NT2/D1 (cell line): ENCODE measurements at regions not wholly inside any gene's neighbourhood (a gene's known extent, or its start where the extent isn't known, plus 50 kb on each side); places are given as distances from the start of the nearest gene placed in this dataset.

ENCODE experiments used
- SUZ12 ChIP-seq: IDR thresholded peaks from 2 replicates; pipeline ENCODE4 v1.6.1; 2011; ENCODE audit not compliant: insufficient read length, insufficient read depth; ENCODE audit errors: extremely low read depth
- ZNF274 ChIP-seq: IDR thresholded peaks from 2 replicates; pipeline ENCODE4 v1.6.1; 2011; ENCODE audit warnings: mild to moderate bottlenecking, low read depth, low read length

GRCh38 chr4:117577686-117578311 lies 456.5 kb upstream of the NDST3 start:
- TF ChIP-seq SUZ12 (no peak), ZNF274 (no peak)
